A673 (cell line): ENCODE measurements at regions not wholly inside any gene's neighbourhood (a gene's known extent, or its start where the extent isn't known, plus 50 kb on each side); places are given as distances from the start of the nearest gene placed in this dataset.

ENCODE experiments used
- EZH2 ChIP-seq: fragments of 200-600 bp; sonication (generic); IDR thresholded peaks from 2 replicates; pipeline ENCODE4 v1.6.1; 2017; ENCODE audit warnings: borderline replicate concordance, low read depth, mild to moderate bottlenecking, mixed read lengths, antibody characterized with exemption, low read length; ENCODE audit not compliant: poor library complexity, severe bottlenecking
- TF ChIP-seq, protein P1 (sequence below): fragments of 300-800, 200-600 bp; sonication (generic); conservative IDR thresholded peaks from 2 replicates; pipeline ENCODE4 v1.5.1; 2017; ENCODE audit warnings: low read depth, mild to moderate bottlenecking, antibody characterized with exemption, low read length, moderate library complexity, mixed read lengths

DNA sequence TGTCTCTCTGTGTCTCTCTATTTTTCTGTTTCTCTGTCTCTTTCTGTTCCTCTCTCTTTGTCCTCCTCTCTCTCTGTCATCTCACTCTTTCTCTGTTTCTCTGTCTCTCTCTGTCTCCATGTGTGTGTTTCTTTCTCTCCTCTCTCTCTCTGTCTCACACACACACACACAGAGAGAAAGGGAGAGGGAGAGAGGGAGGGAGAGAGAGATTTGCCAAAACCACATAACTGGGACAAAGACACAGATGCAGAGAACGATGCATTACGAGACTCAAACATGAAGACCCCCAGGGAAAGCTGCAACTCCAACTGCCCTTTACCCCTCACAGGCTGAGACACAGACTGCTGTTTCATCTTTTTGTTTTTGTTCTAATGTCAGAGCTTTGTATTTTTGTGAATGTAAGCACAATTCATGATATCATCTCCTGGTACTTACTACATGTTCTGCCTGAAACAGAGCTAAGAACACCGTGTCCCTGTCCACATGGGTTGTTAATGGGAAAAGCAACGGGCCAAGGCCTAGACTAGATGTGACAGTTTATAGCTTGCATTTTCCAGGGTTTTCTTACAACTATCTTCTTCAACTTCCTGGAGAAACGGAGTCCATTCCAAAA is 177.1 kb upstream of the ARID1B start:
- TF ChIP-seq EZH2 = no peak
- TF ChIP-seq, protein P1, sequence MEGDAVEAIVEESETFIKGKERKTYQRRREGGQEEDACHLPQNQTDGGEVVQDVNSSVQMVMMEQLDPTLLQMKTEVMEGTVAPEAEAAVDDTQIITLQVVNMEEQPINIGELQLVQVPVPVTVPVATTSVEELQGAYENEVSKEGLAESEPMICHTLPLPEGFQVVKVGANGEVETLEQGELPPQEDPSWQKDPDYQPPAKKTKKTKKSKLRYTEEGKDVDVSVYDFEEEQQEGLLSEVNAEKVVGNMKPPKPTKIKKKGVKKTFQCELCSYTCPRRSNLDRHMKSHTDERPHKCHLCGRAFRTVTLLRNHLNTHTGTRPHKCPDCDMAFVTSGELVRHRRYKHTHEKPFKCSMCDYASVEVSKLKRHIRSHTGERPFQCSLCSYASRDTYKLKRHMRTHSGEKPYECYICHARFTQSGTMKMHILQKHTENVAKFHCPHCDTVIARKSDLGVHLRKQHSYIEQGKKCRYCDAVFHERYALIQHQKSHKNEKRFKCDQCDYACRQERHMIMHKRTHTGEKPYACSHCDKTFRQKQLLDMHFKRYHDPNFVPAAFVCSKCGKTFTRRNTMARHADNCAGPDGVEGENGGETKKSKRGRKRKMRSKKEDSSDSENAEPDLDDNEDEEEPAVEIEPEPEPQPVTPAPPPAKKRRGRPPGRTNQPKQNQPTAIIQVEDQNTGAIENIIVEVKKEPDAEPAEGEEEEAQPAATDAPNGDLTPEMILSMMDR = no peak
